B cell (primary cell): ENCODE measurements at regions not wholly inside any gene's neighbourhood (a gene's known extent, or its start where the extent isn't known, plus 50 kb on each side); places are given as distances from the start of the nearest gene placed in this dataset. TPM values are rescaled to one million over a fixed set of nuclear protein-coding genes. Genes with fewer than 3 reads are reported as not detected.

Experiments
- ATAC-seq: fragments of 200-7000 bp; cut with Tn5 transposase; one replicate; pipeline ENCODE4 v1.10.0; 2021; ENCODE audit warnings: low read depth, mild to moderate bottlenecking, moderate number of reproducible peaks, moderate library complexity
- CTCF ChIA-PET: fragments of 350-600 bp; sonication (Branson Sonifier 250); formaldehyde crosslinking; loops from one replicate; lab custom pipeline; 2021; ENCODE audit warnings: antibody characterized with exemption, inconsistent platforms; lab: Charles Lee
- POLR2A ChIA-PET: fragments of 350-600 bp; sonication (Branson Sonifier 250); formaldehyde crosslinking; loops from one replicate; lab custom pipeline; 2021; ENCODE audit warnings: antibody characterized with exemption; lab: Charles Lee
- DNase-seq: peaks from one replicate; pipeline ENCODE4 v3.0.0; 2013
- H2AFZ ChIP-seq: 2 replicates; pipeline ENCODE4 v1.6.1; 2012; ENCODE audit warnings: mild to moderate bottlenecking, low read depth, low read length; ENCODE audit not compliant: insufficient read depth, poor library complexity, severe bottlenecking
- H3K27ac ChIP-seq, 2 donors: 1 replicate in 1 of 2; 2 replicates in 1 of 2; pipeline ENCODE4 v1.5.1; 2012 to 2013; ENCODE audit warnings: low read length in 2 of 2, mild to moderate bottlenecking in 2 of 2, moderate library complexity in 1 of 2
- H3K27me3 ChIP-seq, 4 experiments: fragments of 200-600 bp in 1 of 4; sonication (generic) in 1 of 4; replicated peaks in 1 of 4; 1 replicate in 2 of 4; 2 replicates in 2 of 4; pipeline versions ENCODE4 v1.6.1 to v1.7.0; 2013 to 2016; ENCODE audit warnings: low read length in 3 of 4, mild to moderate bottlenecking in 2 of 4, mixed read lengths in 1 of 4, moderate library complexity in 1 of 4; ENCODE audit not compliant: insufficient read depth in 4 of 4, control insufficient read depth in 3 of 4; ENCODE audit errors: control extremely low read depth in 1 of 4
- H3K36me3 ChIP-seq, 2 experiments: replicated peaks in 1 of 2; 1 replicate in 1 of 2; 2 replicates in 1 of 2; pipeline versions ENCODE4 v1.6.1 to v1.7.1; 2013; ENCODE audit warnings: low read length in 1 of 2; ENCODE audit not compliant: insufficient read depth in 2 of 2, control insufficient read depth in 1 of 2; ENCODE audit errors: control extremely low read depth in 1 of 2, extremely low read depth in 1 of 2
- H3K4me1 ChIP-seq, 2 donors: fragments of 200-600 bp in 1 of 2; sonication (generic) in 1 of 2; 1 replicate in 1 of 2; 2 replicates in 1 of 2; pipeline versions ENCODE4 v1.5.1 to v1.6.1; 2013 to 2017; ENCODE audit warnings: low read length in 2 of 2; ENCODE audit not compliant: control insufficient read depth in 2 of 2, insufficient read depth in 2 of 2
- H3K4me2 ChIP-seq: replicated peaks from 2 replicates; pipeline ENCODE3; 2012; ENCODE audit warnings: mild to moderate bottlenecking, low read depth, low read length; ENCODE audit not compliant: poor library complexity, severe bottlenecking
- H3K4me3 ChIP-seq, 5 experiments: fragments of 200-600 bp in 1 of 5; sonication (generic) in 1 of 5; 1 replicate in 3 of 5; 2 replicates in 2 of 5; pipeline versions ENCODE4 v1.5.1 to v1.7.0; 2011 to 2016; ENCODE audit warnings: low read length in 4 of 5, mild to moderate bottlenecking in 4 of 5, low read depth in 2 of 5, control low read depth in 1 of 5, moderate library complexity in 1 of 5; ENCODE audit not compliant: insufficient read depth in 1 of 5; ENCODE audit errors: control extremely low read depth in 1 of 5, extremely low read depth in 1 of 5
- H3K79me2 ChIP-seq: fragments of 200-600 bp; sonication (generic); one replicate; pipeline ENCODE4 v1.6.0; 2016; ENCODE audit warnings: low read length; ENCODE audit not compliant: control insufficient read depth, insufficient read depth
- H3K9ac ChIP-seq: fragments of 200-600 bp; sonication (generic); 2 replicates; pipeline ENCODE4 v1.6.1; 2017; ENCODE audit warnings: mild to moderate bottlenecking, low read length, moderate library complexity
- H3K9me3 ChIP-seq, 3 donors: one replicate each; pipeline versions ENCODE4 v1.6.1 to v1.7.1; 2013; ENCODE audit warnings: low read length in 2 of 3; ENCODE audit not compliant: control insufficient read depth in 2 of 3, insufficient read depth in 1 of 3; ENCODE audit errors: control extremely low read depth in 1 of 3
- H4K20me1 ChIP-seq: 2 replicates; pipeline ENCODE4 v1.6.0; 2012; ENCODE audit warnings: mild to moderate bottlenecking, low read length; ENCODE audit not compliant: insufficient read depth, control insufficient read depth, poor library complexity, severe bottlenecking
- H3K27ac Mint-ChIP-seq: one replicate; pipeline ENCODE4 v1.8.0; 2021; ENCODE audit warnings: mixed read lengths
- H3K27me3 Mint-ChIP-seq: one replicate; pipeline ENCODE4 v1.8.0; 2021; ENCODE audit warnings: mixed read lengths
- H3K4me1 Mint-ChIP-seq: one replicate; pipeline ENCODE4 v1.8.0; 2021; ENCODE audit warnings: mixed read lengths
- H3K4me3 Mint-ChIP-seq: one replicate; pipeline ENCODE4 v1.8.0; 2021; ENCODE audit warnings: mixed read lengths
- H3K9me3 Mint-ChIP-seq: one replicate; pipeline ENCODE4 v1.8.0; 2022; ENCODE audit warnings: mixed read lengths; ENCODE audit not compliant: insufficient read depth
- CTCF ChIP-seq: fragments of 200-600 bp; IDR thresholded peaks from one replicate; pipeline ENCODE4 v1.8.0; 2022; ENCODE audit warnings: antibody characterized with exemption, mild to moderate bottlenecking
- EZH2 ChIP-seq: IDR thresholded peaks from 2 replicates; pipeline ENCODE4 v1.6.1; 2012; ENCODE audit warnings: borderline replicate concordance, low read depth, mild to moderate bottlenecking, moderate library complexity, low read length; ENCODE audit not compliant: insufficient read depth, poor library complexity, severe bottlenecking
- WGBS: methylation state at CpG from one replicate; pipeline ENCODE4 v1.1.5; 2013; ENCODE audit warnings: missing lambda C conversion rate; ENCODE audit not compliant: insufficient coverage; 5-methylcytosine and 5-hydroxymethylcytosine counted together
- intact Hi-C: fragments of 100-400 bp; cut with micrococcal nuclease; formaldehyde crosslinking; loops from one replicate; pipeline ENCODE4 v1.10.0; 2022
- small RNA-seq: library from RNA; depleted of rRNA; stranded (forward); fragments of <200 nt; gene quantifications from one replicate; pipeline ENCODE3, GENCODE V24; 2012; ENCODE audit warnings: low replicate concordance, low read depth; ENCODE audit not compliant: insufficient read length

- Histone ChIP-seq H3K4me2 (no peak overlapping the region), H3K4me1 (no peaks in the 10 kb centered on the region), H3K9ac (no peak overlapping the region), H2AFZ (no peak overlapping the region), H4K20me1 (no peaks in the 10 kb centered on the region), H3K27ac (no peak overlapping the region), H3K4me3 (no peak overlapping the region), H3K9me3 (peaks cover 0 to 5% (median 0%) of the 10 kb centered on the region in 3 donors), H3K79me2 (no peaks in the 10 kb centered on the region), H3K27me3 (no peaks in the 10 kb centered on the region), H3K36me3 (no peaks in the 10 kb centered on the region)
- CTCF ChIA-PET, result no interaction called here
- TF ChIP-seq EZH2, result no peak
- no peak for TF ChIP-seq CTCF
- POLR2A ChIA-PET, result no interaction called here
- no peak overlapping the region for H3K4me3 Mint-ChIP-seq
- peaks cover 2% of the 10 kb centered on the region for H3K9me3 Mint-ChIP-seq
- 60% methylated on average over 3 of the region's 3 CpGs for WGBS
- intact Hi-C loops, result no loop called here
- ATAC-seq, result no peak
- DNase-seq, result no peak
- H3K27me3 Mint-ChIP-seq, result peaks cover 12% of the 10 kb centered on the region
- H3K27ac Mint-ChIP-seq, result no peak overlapping the region
- H3K4me1 Mint-ChIP-seq, result no peaks in the 10 kb centered on the region
These were observed 50.5 kb upstream of the DTNBP1 start for GRCh38 chr6:15713325-15713724.

GRCh38 chr6:15712797-15713196 lies 50.0 kb upstream of the DTNBP1 start:
- Histone ChIP-seq H3K79me2 (no peaks in the 10 kb centered on the region), H3K27ac (no peak overlapping the region), H2AFZ (no peak overlapping the region), H3K4me3 (no peak overlapping the region), H3K4me2 (no peak overlapping the region), H3K9me3 (peaks cover 0 to 5% (median 0%) of the 10 kb centered on the region in 3 donors), H3K27me3 (no peaks in the 10 kb centered on the region), H3K4me1 (no peaks in the 10 kb centered on the region), H3K9ac (no peak overlapping the region), H4K20me1 (no peaks in the 10 kb centered on the region), H3K36me3 (no peaks in the 10 kb centered on the region)
- TF ChIP-seq CTCF (no peak), EZH2 (no peak)
- intact Hi-C loops, result no loop called here
- no peak overlapping the region for H3K27ac Mint-ChIP-seq
- no peaks in the 10 kb centered on the region for H3K4me1 Mint-ChIP-seq
- POLR2A ChIA-PET, result no interaction called here
- no CpG with 5 or more reads among the region's 1 CpG for WGBS
- no peak for ATAC-seq
- CTCF ChIA-PET, result interaction anchor here (1.2 kb wide), 1 partner anchor 21 kb away, joined by 3 read pairs; no protein-coding TSS in a partner anchor
- no peak overlapping the region for H3K4me3 Mint-ChIP-seq
- H3K9me3 Mint-ChIP-seq, result peaks cover 2% of the 10 kb centered on the region
- H3K27me3 Mint-ChIP-seq, result peaks cover 12% of the 10 kb centered on the region
- DNase-seq, result no peak

Small RNAs in the stretch of these regions (small RNA-seq; reads per million reads assigned to genes)
- not detected for gene AL365265.1
